ENCODE measurements at regions not wholly inside any gene's neighbourhood (a gene's known extent, or its start where the extent isn't known, plus 50 kb on each side); places are given as distances from the start of the nearest gene placed in this dataset.

GRCh38 chr13:73275163-73275562 is 216.4 kb downstream of the KLF5 start:
- TF ChIP-seq EZH2phosphoT487 (IDR thresholded peaks at IDR 0.05; ENCODE audit: borderline replicate concordance, low read length) (no peak), EZH2 (IDR thresholded peaks at IDR 0.05; ENCODE audit: low read length, unreplicated experiment) (no peak)
- TF ChIP-seq, protein P1, sequence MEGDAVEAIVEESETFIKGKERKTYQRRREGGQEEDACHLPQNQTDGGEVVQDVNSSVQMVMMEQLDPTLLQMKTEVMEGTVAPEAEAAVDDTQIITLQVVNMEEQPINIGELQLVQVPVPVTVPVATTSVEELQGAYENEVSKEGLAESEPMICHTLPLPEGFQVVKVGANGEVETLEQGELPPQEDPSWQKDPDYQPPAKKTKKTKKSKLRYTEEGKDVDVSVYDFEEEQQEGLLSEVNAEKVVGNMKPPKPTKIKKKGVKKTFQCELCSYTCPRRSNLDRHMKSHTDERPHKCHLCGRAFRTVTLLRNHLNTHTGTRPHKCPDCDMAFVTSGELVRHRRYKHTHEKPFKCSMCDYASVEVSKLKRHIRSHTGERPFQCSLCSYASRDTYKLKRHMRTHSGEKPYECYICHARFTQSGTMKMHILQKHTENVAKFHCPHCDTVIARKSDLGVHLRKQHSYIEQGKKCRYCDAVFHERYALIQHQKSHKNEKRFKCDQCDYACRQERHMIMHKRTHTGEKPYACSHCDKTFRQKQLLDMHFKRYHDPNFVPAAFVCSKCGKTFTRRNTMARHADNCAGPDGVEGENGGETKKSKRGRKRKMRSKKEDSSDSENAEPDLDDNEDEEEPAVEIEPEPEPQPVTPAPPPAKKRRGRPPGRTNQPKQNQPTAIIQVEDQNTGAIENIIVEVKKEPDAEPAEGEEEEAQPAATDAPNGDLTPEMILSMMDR (conservative IDR thresholded peaks at IDR 0.05; ENCODE audit: low read depth, low read length), result no peak
- Histone ChIP-seq H3K9ac (ENCODE audit: low read length) (no peak overlapping the region), H3K27ac (ENCODE audit: low read length) (no peak overlapping the region), H3K4me3 (ENCODE audit: low read length) (no peak overlapping the region), H3K79me2 (ENCODE audit: low read length) (no peaks in the 10 kb centered on the region), H3F3A (ENCODE audit: low read length, unreplicated experiment) (no peaks in the 10 kb centered on the region), H3K9me3 (ENCODE audit: low read length) (no peaks in the 10 kb centered on the region), H3K9me2 (replicated peaks; ENCODE audit: low read length) (no peaks in the 10 kb centered on the region), H3K27me3 (ENCODE audit: low read length) (no peaks in the 10 kb centered on the region), H2AFZ (ENCODE audit: low read length) (no peak overlapping the region), H3K36me3 (ENCODE audit: low read depth, low read length) (no peaks in the 10 kb centered on the region), H4K20me1 (ENCODE audit: low read length) (no peaks in the 10 kb centered on the region), H3K4me2 (ENCODE audit: low read length) (no peak overlapping the region), H3K4me1 (ENCODE audit: insufficient read depth, low read length) (no peaks in the 10 kb centered on the region)
- ChIA-PET POLR2A (ENCODE audit: unreplicated experiment) (no interaction called here), CTCF (no interaction called here)
- no TSS peak for BruUV-seq (replicated peaks)
- DNase-seq (no peak), ATAC-seq (no peak)
- intact Hi-C loops (cut with micrococcal nuclease), result no loop called here

GRCh38 chr13:73274147-73274546 is 215.3 kb downstream of the KLF5 start:
- Histone ChIP-seq H3K27me3 (ENCODE audit: low read length) (no peaks in the 10 kb centered on the region), H3K4me2 (ENCODE audit: low read length) (no peak overlapping the region), H3K36me3 (ENCODE audit: low read depth, low read length) (no peaks in the 10 kb centered on the region), H3F3A (ENCODE audit: low read length, unreplicated experiment) (no peaks in the 10 kb centered on the region), H2AFZ (ENCODE audit: low read length) (no peak overlapping the region), H3K9me2 (replicated peaks; ENCODE audit: low read length) (no peaks in the 10 kb centered on the region), H3K27ac (ENCODE audit: low read length) (no peak overlapping the region), H3K9me3 (ENCODE audit: low read length) (no peaks in the 10 kb centered on the region), H3K9ac (ENCODE audit: low read length) (no peak overlapping the region), H3K79me2 (ENCODE audit: low read length) (no peaks in the 10 kb centered on the region), H4K20me1 (ENCODE audit: low read length) (no peaks in the 10 kb centered on the region), H3K4me3 (ENCODE audit: low read length) (no peak overlapping the region), H3K4me1 (ENCODE audit: insufficient read depth, low read length) (no peaks in the 10 kb centered on the region)
- TF ChIP-seq, protein P1 (conservative IDR thresholded peaks at IDR 0.05; ENCODE audit: low read depth, low read length), result no peak
- TF ChIP-seq EZH2 (IDR thresholded peaks at IDR 0.05; ENCODE audit: low read length, unreplicated experiment) (no peak), EZH2phosphoT487 (IDR thresholded peaks at IDR 0.05; ENCODE audit: borderline replicate concordance, low read length) (no peak)
- intact Hi-C loops (cut with micrococcal nuclease), result no loop called here
- no TSS peak for BruUV-seq (replicated peaks)
- ATAC-seq (no peak), DNase-seq (no peak)
- ChIA-PET CTCF (no interaction called here), POLR2A (ENCODE audit: unreplicated experiment) (no interaction called here)

- Histone ChIP-seq H3K9ac (ENCODE audit: low read length) (no peak overlapping the region), H3K9me2 (replicated peaks; ENCODE audit: low read length) (no peaks in the 10 kb centered on the region), H3K36me3 (ENCODE audit: low read depth, low read length) (no peaks in the 10 kb centered on the region), H3K4me2 (ENCODE audit: low read length) (no peak overlapping the region), H3K27ac (ENCODE audit: low read length) (no peak overlapping the region), H3K27me3 (ENCODE audit: low read length) (no peaks in the 10 kb centered on the region), H4K20me1 (ENCODE audit: low read length) (no peaks in the 10 kb centered on the region), H3K4me3 (ENCODE audit: low read length) (no peak overlapping the region), H3K4me1 (ENCODE audit: insufficient read depth, low read length) (peaks cover 3% of the 10 kb centered on the region), H3K9me3 (ENCODE audit: low read length) (no peaks in the 10 kb centered on the region), H3K79me2 (ENCODE audit: low read length) (no peaks in the 10 kb centered on the region), H2AFZ (ENCODE audit: low read length) (no peak overlapping the region), H3F3A (ENCODE audit: low read length, unreplicated experiment) (no peaks in the 10 kb centered on the region)
- intact Hi-C loops (cut with micrococcal nuclease), result no loop called here
- TF ChIP-seq EZH2 (IDR thresholded peaks at IDR 0.05; ENCODE audit: low read length, unreplicated experiment) (no peak), EZH2phosphoT487 (IDR thresholded peaks at IDR 0.05; ENCODE audit: borderline replicate concordance, low read length) (no peak)
- TF ChIP-seq, protein P1 (conservative IDR thresholded peaks at IDR 0.05; ENCODE audit: low read depth, low read length), result no peak
- ATAC-seq (peak; percentile 60), DNase-seq (peak; percentile 27)
- CTCF ChIA-PET, result no interaction called here
- BruUV-seq (replicated peaks), result no TSS peak
- POLR2A ChIA-PET (ENCODE audit: unreplicated experiment), result no interaction called here
Observed at GRCh38 chr13:73273745-73274144, 214.9 kb downstream of the KLF5 start.

All from PC-3 (cell line).